Panc1 (cell line): ENCODE measurements at regions not wholly inside any gene's neighbourhood (a gene's known extent, or its start where the extent isn't known, plus 50 kb on each side); places are given as distances from the start of the nearest gene placed in this dataset.

ENCODE experiments used
- ATAC-seq: fragments of 200-7000 bp; cut with Tn5 transposase; 2 replicates; pipeline ENCODE4 v1.9.1; 2020; ENCODE audit warnings: mild to moderate bottlenecking, moderate library complexity
- BruUV-seq: library from RNA; stranded (reverse); fragments of 400-500 nt; replicated peaks from 2 replicates; lab custom pipeline; 2021; lab: Mats Ljungman, UMichigan
- CTCF ChIA-PET: fragments of 300-600 bp; sonication (Branson Sonifier 250); formaldehyde crosslinking; loops from one replicate; lab custom pipeline; 2022; ENCODE audit warnings: antibody characterized with exemption; lab: Charles Lee
- POLR2A ChIA-PET: fragments of 300-600 bp; sonication (Branson Sonifier 250); formaldehyde crosslinking; loops from one replicate; lab custom pipeline; 2022; ENCODE audit warnings: antibody characterized with exemption; lab: Charles Lee
- DNase-seq: peaks from one replicate; pipeline ENCODE4 v3.0.0-alpha.2; 2010; ENCODE audit warnings: low read depth, low spot score
- H3K27ac ChIP-seq: 2 replicates; pipeline ENCODE4 v1.5.1; 2011; ENCODE audit warnings: mild to moderate bottlenecking, low read length, inconsistent platforms
- H3K27me3 ChIP-seq: fragments of 200-500 bp; sonication (Bioruptor generic); 2 replicates; pipeline ENCODE4 v1.6.0; 2014; ENCODE audit warnings: low read length, inconsistent platforms; ENCODE audit not compliant: control insufficient read depth, insufficient read depth
- H3K36me3 ChIP-seq: fragments of 200-500 bp; sonication (Bioruptor generic); 2 replicates; pipeline ENCODE4 v1.5.1; 2014; ENCODE audit warnings: inconsistent platforms, mild to moderate bottlenecking, low read length, moderate library complexity; ENCODE audit not compliant: control insufficient read depth, insufficient read depth
- H3K4me1 ChIP-seq: 2 replicates; pipeline ENCODE4 v1.5.1; 2011; ENCODE audit warnings: inconsistent platforms, mild to moderate bottlenecking, low read length, moderate library complexity; ENCODE audit not compliant: control insufficient read depth, insufficient read depth
- H3K4me3 ChIP-seq, 2 experiments: 2 replicates each; pipeline ENCODE4 v1.5.1; 2011 to 2012; ENCODE audit warnings: low read depth in 2 of 2, low read length in 2 of 2, mild to moderate bottlenecking in 2 of 2, inconsistent platforms in 1 of 2, moderate library complexity in 1 of 2
- H3K9me3 ChIP-seq: fragments of 200-500 bp; sonication (Bioruptor generic); 2 replicates; pipeline ENCODE4 v1.5.1; 2014; ENCODE audit warnings: low read depth, mild to moderate bottlenecking, inconsistent platforms, low read length, moderate library complexity; ENCODE audit not compliant: control insufficient read depth, insufficient read depth
- CTCF ChIP-seq: fragments of 450-650 bp; IDR thresholded peaks from 2 replicates; pipeline ENCODE4 v1.5.1; 2017; ENCODE audit warnings: mild to moderate bottlenecking
- POLR2AphosphoS5 ChIP-seq: IDR thresholded peaks from 2 replicates; pipeline ENCODE4 v1.6.1; 2012; ENCODE audit warnings: mild to moderate bottlenecking, low read depth, low read length, moderate library complexity
- REST ChIP-seq, 2 experiments: IDR thresholded peaks; 2 replicates each; pipeline ENCODE4 v1.6.1; 2011 to 2012; ENCODE audit warnings: low read depth in 2 of 2, control low read depth in 1 of 2, low read length in 1 of 2, mild to moderate bottlenecking in 1 of 2, moderate library complexity in 1 of 2; ENCODE audit not compliant: insufficient read depth in 1 of 2
- SIN3A ChIP-seq: IDR thresholded peaks from 2 replicates; pipeline ENCODE4 v1.6.1; 2012; ENCODE audit warnings: low read depth, mild to moderate bottlenecking, low read length, moderate library complexity, borderline replicate concordance; ENCODE audit not compliant: insufficient read depth
- TCF7L2 ChIP-seq: IDR thresholded peaks from 2 replicates; pipeline ENCODE4 v1.6.1; 2011; ENCODE audit warnings: mild to moderate bottlenecking, low read depth, low read length, inconsistent platforms
- in situ Hi-C: cut with HindIII; loops from 2 replicates; pipeline ENCODE4 v1.10.0; 2016; ENCODE audit warnings: low sequenced_read_pairs, low pct_unique_long_range_greater_than_20kb
- intact Hi-C: fragments of 100-400 bp; cut with micrococcal nuclease; formaldehyde crosslinking; loops from one replicate; pipeline ENCODE4 v1.10.0; 2022; ENCODE audit not compliant: unreplicated experiment

GRCh38 chr2:78568782-78569373 is 456.6 kb upstream of the REG3G start:
- ChIA-PET POLR2A (no interaction called here), CTCF (no interaction called here)
- TF ChIP-seq CTCF (no peak), POLR2AphosphoS5 (no peak), SIN3A (no peak), TCF7L2 (no peak), REST (IDR thresholded peaks at IDR 0.05; ENCODE audit: insufficient read depth in 1 of 2, low read depth in 2 of 2, low read length in 1 of 2) (no peak)
- Histone ChIP-seq H3K4me1 (no peaks in the 10 kb centered on the region), H3K27me3 (no peaks in the 10 kb centered on the region), H3K27ac (no peak overlapping the region), H3K9me3 (no peaks in the 10 kb centered on the region), H3K4me3 (no peak overlapping the region), H3K36me3 (no peaks in the 10 kb centered on the region)
- intact Hi-C loops = no loop called here
- in situ Hi-C loops = no loop called here
- BruUV-seq = no TSS peak
- no peak for ATAC-seq
- no peak for DNase-seq

GRCh38 chr2:78576409-78576808 is 449.1 kb upstream of the REG3G start:
- Histone ChIP-seq H3K27me3 (no peaks in the 10 kb centered on the region), H3K9me3 (no peaks in the 10 kb centered on the region), H3K27ac (no peak overlapping the region), H3K4me1 (no peaks in the 10 kb centered on the region; the same call in 1 of the 2 replicates), H3K4me3 (no peak overlapping the region), H3K36me3 (no peaks in the 10 kb centered on the region)
- no peak for ATAC-seq
- DNase-seq = no peak
- ChIA-PET POLR2A (no interaction called here), CTCF (no interaction called here)
- intact Hi-C loops = no loop called here
- in situ Hi-C loops = no loop called here
- BruUV-seq = no TSS peak
- TF ChIP-seq TCF7L2 (no peak), REST (IDR thresholded peaks at IDR 0.05; ENCODE audit: insufficient read depth in 1 of 2, low read depth in 2 of 2, low read length in 1 of 2) (no peak), SIN3A (no peak), POLR2AphosphoS5 (no peak), CTCF (no peak)
